ENCODE measurements at regions not wholly inside any gene's neighbourhood (a gene's known extent, or its start where the extent isn't known, plus 50 kb on each side); places are given as distances from the start of the nearest gene placed in this dataset.
"Not testable (repeated sequence)": the region's sequence is repeated elsewhere in the genome, so short reads cannot be mapped to it uniquely, and the experiment has no call there.

DNA sequence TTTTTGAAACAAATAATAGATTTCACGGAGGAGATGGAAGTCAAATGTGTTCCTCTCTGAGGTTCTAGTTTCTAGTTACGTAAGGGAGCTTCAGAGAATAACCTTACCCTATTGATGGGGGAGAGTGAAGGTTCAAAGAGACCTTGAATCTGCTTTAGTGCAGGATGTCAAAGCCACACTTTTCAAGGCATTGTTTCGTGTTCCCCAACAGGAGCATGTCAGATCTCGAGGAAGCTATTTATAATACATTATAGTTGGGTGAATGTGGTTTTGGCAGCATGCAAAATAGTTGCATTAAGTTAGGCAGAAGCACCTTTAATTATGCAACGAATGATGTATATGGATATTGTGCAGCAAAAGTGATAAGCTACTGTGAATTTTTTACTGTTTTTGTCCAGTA lies 614.9 kb downstream of the SLC16A7 start:
- TF ChIP-seq, protein P1, sequence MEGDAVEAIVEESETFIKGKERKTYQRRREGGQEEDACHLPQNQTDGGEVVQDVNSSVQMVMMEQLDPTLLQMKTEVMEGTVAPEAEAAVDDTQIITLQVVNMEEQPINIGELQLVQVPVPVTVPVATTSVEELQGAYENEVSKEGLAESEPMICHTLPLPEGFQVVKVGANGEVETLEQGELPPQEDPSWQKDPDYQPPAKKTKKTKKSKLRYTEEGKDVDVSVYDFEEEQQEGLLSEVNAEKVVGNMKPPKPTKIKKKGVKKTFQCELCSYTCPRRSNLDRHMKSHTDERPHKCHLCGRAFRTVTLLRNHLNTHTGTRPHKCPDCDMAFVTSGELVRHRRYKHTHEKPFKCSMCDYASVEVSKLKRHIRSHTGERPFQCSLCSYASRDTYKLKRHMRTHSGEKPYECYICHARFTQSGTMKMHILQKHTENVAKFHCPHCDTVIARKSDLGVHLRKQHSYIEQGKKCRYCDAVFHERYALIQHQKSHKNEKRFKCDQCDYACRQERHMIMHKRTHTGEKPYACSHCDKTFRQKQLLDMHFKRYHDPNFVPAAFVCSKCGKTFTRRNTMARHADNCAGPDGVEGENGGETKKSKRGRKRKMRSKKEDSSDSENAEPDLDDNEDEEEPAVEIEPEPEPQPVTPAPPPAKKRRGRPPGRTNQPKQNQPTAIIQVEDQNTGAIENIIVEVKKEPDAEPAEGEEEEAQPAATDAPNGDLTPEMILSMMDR (IDR thresholded peaks at IDR 0.05): no peak
- no peak for TF ChIP-seq POLR2A (IDR thresholded peaks at IDR 0.05)
- no peak overlapping the region for H3K4me3 ChIP-seq
- DNase-seq: no peak
- H3K9me3 ChIP-seq: no peaks in the 10 kb centered on the region
- no peaks in the 10 kb centered on the region for H3K4me1 ChIP-seq
- 45% methylated on average over 5 of the region's 5 CpGs for WGBS (ENCODE audit: insufficient coverage, low coverage, low lambda C conversion rate, missing lambda C conversion rate)
- ATAC-seq: no peak
- H3K27ac ChIP-seq: no peak overlapping the region
- no peaks in the 10 kb centered on the region for H3K36me3 ChIP-seq
- no peaks in the 10 kb centered on the region for H3K27me3 ChIP-seq
- intact Hi-C loops (cut with DNase I): no loop called here

DNA sequence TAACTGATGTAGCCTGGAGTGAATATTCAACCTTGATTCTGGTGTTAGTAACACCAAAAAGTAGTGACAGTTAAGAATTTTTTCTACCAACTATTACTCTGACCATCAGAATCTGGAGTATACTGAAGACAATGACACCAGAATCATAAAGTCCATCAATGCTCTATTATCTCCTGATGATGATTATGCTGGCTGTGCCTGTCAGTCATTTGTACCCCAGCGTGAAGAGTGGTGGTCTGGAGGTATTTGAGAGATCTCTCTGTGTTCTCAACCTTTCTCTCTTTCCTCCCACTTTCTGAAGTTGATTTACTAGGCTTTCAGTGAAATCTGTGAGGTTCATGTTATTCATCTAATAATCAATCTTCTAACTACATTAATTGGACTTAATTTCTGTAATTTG lies 615.4 kb downstream of the SLC16A7 start:
- Histone ChIP-seq H3K4me3 (no peak overlapping the region), H3K27ac (no peak overlapping the region), H3K4me1 (no peaks in the 10 kb centered on the region), H3K27me3 (no peaks in the 10 kb centered on the region), H3K9me3 (no peaks in the 10 kb centered on the region), H3K36me3 (no peaks in the 10 kb centered on the region)
- WGBS (ENCODE audit: insufficient coverage, low coverage, low lambda C conversion rate, missing lambda C conversion rate): 45% methylated on average over 1 of the region's 1 CpG
- DNase-seq (no peak), ATAC-seq (no peak)
- TF ChIP-seq, protein P1 (IDR thresholded peaks at IDR 0.05): no peak
- TF ChIP-seq POLR2A (IDR thresholded peaks at IDR 0.05): no peak
- intact Hi-C loops (cut with DNase I): no loop called here

DNA sequence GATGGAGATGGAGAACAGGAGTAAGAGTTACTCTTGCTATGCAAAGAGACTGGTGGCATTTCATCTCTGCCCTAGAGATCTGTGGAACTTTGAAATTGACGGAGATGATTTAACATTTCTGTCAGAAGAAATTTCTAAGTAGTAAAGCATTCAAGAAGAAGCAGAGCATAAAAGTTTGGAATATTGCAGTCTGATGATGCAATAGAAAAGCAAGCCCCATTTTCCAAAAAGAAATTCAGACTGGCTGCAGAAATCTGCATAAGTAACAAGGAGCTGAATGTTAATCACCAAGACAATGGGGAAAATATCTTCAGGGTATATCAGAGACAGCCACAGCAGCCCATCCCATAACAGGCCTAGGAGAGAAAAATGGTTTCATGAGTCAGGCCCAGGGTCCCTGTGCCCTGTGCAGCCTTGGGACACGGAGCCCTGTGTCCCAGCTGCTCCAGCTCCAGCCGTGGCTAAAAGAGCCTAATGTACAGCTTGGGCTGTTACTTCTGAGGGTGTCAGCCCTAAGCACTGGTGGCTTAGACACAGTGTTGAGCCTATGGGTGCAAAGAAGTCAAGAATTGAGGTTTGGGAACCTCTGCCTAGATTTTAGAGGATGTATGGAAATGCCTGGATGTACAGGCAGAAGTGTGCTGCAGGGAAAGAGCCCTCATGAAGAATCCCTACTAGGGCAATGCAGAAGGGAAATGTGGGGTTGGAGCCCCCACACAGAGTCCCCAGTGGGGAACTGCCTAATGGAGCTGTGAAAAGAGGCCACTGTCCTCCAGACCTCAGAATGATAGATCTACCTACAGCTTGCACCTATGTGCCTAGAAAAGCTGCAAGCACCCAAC lies 616.6 kb downstream of the SLC16A7 start:
- Histone ChIP-seq H3K27ac (no peak overlapping the region), H3K36me3 (no peaks in the 10 kb centered on the region), H3K4me1 (no peaks in the 10 kb centered on the region), H3K9me3 (no peaks in the 10 kb centered on the region), H3K27me3 (no peaks in the 10 kb centered on the region), H3K4me3 (no peak overlapping the region)
- no peak for TF ChIP-seq POLR2A (IDR thresholded peaks at IDR 0.05)
- TF ChIP-seq, protein P1 (IDR thresholded peaks at IDR 0.05): no peak
- ATAC-seq (no peak), DNase-seq (no peak)
- WGBS (ENCODE audit: insufficient coverage, low coverage, low lambda C conversion rate, missing lambda C conversion rate): 42% methylated on average over 2 of the region's 3 CpGs
- intact Hi-C loops (cut with DNase I): no loop called here

DNA sequence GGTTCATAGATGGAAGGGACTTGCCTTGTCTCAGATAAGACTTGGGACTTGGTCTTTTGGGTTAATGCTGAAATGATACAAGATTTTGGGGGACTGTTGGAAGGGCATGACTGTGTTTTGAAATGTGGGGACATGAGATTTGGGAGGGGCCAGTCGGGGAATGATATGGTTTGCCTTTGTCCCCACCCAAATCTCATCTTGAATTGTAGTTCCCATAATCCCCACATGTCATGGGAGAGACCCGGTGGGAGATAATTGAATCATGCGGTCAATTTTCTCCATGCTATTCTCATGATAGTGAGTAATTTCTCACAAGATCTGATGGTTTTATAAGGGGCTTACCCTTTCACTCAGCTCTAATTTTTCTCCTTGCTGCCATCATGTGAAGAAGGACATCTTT lies 617.4 kb downstream of the SLC16A7 start:
- not testable (repeated sequence) for H3K9me3 ChIP-seq
- WGBS (ENCODE audit: insufficient coverage, low coverage, low lambda C conversion rate, missing lambda C conversion rate): 79% methylated on average over 3 of the region's 3 CpGs

DNA sequence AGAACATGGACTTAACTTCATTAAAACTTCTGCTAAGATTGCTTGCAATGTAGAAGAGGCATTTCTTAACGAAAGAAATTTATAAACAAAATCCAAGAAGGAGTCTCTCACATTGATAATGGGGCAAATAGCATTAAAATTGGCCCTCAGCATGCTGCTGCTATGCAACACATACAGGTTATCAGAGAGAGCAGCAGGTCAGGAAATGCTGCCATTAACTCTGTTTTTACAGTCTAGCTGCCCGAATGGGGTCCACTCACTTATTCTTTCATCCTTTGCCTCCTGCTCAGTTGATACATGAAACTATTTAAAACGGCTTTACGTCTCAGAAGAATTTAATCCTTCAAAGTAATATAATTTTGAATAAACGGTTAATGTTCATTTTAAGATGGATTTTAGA lies 620.4 kb downstream of the SLC16A7 start:
- no peaks in the 10 kb centered on the region for H3K9me3 ChIP-seq
- intact Hi-C loops (cut with DNase I): no loop called here
- H3K4me1 ChIP-seq: no peaks in the 10 kb centered on the region
- no peaks in the 10 kb centered on the region for H3K36me3 ChIP-seq
- H3K4me3 ChIP-seq: no peak overlapping the region
- no peak overlapping the region for H3K27ac ChIP-seq
- ATAC-seq: no peak
- WGBS (ENCODE audit: insufficient coverage, low coverage, low lambda C conversion rate, missing lambda C conversion rate): 38% methylated on average over 5 of the region's 5 CpGs
- DNase-seq: no peak
- H3K27me3 ChIP-seq: no peaks in the 10 kb centered on the region
- TF ChIP-seq POLR2A (IDR thresholded peaks at IDR 0.05): no peak
- TF ChIP-seq, protein P1 (IDR thresholded peaks at IDR 0.05): no peak

More for the DNA sequence above, 617.4 kb downstream of the SLC16A7 start:
- DNase-seq; H3K4me1 ChIP-seq; H3K27me3 ChIP-seq; H3K27ac ChIP-seq; ATAC-seq; intact Hi-C loops (cut with DNase I); H3K4me3 ChIP-seq; H3K36me3 ChIP-seq: not testable (repeated sequence)

Measured in right lobe of liver (tissue), 6 donors.